Upper lobe of left lung (tissue), 4 donors: ENCODE measurements at regions not wholly inside any gene's neighbourhood (a gene's known extent, or its start where the extent isn't known, plus 50 kb on each side); places are given as distances from the start of the nearest gene placed in this dataset.

ENCODE experiments used
- CTCF ChIP-seq, 6 experiments: fragments of 450-650 bp in 4 of 6; fragments of 200-600 bp in 2 of 6; sonication (generic) in 2 of 6; IDR thresholded peaks; one replicate each; pipeline ENCODE4 v1.5.1; 2016 to 2019; ENCODE audit warnings: antibody characterized with exemption in 6 of 6
- EP300 ChIP-seq, 4 donors: sonication (generic); formaldehyde crosslinking; IDR thresholded peaks; one replicate each; pipeline ENCODE4 v1.5.1; 2017; ENCODE audit warnings: antibody characterized with exemption in 4 of 4, control low read depth in 2 of 4
- POLR2A ChIP-seq, 4 donors: fragments of 450-650 bp; IDR thresholded peaks; one replicate each; pipeline ENCODE4 v1.5.1; 2016 to 2017; ENCODE audit warnings: antibody characterized with exemption in 4 of 4, mild to moderate bottlenecking in 2 of 4
- POLR2AphosphoS5 ChIP-seq, 2 donors: sonication (generic); formaldehyde crosslinking; IDR thresholded peaks; one replicate each; pipeline ENCODE4 v1.5.1; 2017; ENCODE audit warnings: antibody characterized with exemption in 2 of 2

GRCh38 chrX:14448406-14448805 is 80.9 kb upstream of the GLRA2 start:
- no peak for TF ChIP-seq CTCF (IDR thresholded peaks at IDR 0.05)
- no peak for TF ChIP-seq POLR2A (IDR thresholded peaks at IDR 0.05)
- TF ChIP-seq EP300 (IDR thresholded peaks at IDR 0.05) = no peak
- TF ChIP-seq POLR2AphosphoS5 (IDR thresholded peaks at IDR 0.05) = no peak
